ENCODE measurements at regions not wholly inside any gene's neighbourhood (a gene's known extent, or its start where the extent isn't known, plus 50 kb on each side); places are given as distances from the start of the nearest gene placed in this dataset.

- Histone ChIP-seq H3K27me3 (ENCODE audit: insufficient read depth) (no peaks in the 10 kb centered on the region), H3K4me3 (no peak overlapping the region), H3F3A (replicated peaks; ENCODE audit: low read depth) (no peaks in the 10 kb centered on the region), H3K4me1 (ENCODE audit: insufficient read depth) (peaks cover 18% of the 10 kb centered on the region), H4K20me1 (replicated peaks; ENCODE audit: insufficient read depth) (no peaks in the 10 kb centered on the region), H3K36me3 (ENCODE audit: insufficient read depth) (no peaks in the 10 kb centered on the region), H3K79me2 (replicated peaks; ENCODE audit: insufficient read depth) (no peaks in the 10 kb centered on the region), H3K9me2 (ENCODE audit: insufficient read depth) (no peaks in the 10 kb centered on the region), H3K4me2 (no peak overlapping the region), H2AFZ (no peak overlapping the region), H3K27ac (ENCODE audit: low read depth) (no peak overlapping the region)
- H3K27ac Mint-ChIP-seq = no peak overlapping the region
- H3K4me1 Mint-ChIP-seq = peaks cover 46% of the 10 kb centered on the region
- DNase-seq (ENCODE audit: low spot score) (no peak), ATAC-seq (peak; percentile 13; the same call in 2 of the 3 replicates)
- H3K9me3 Mint-ChIP-seq = no peaks in the 10 kb centered on the region
- no peaks in the 10 kb centered on the region for H3K36me3 Mint-ChIP-seq (ENCODE audit: low read depth)
- no peak for TF ChIP-seq ETS1 (IDR thresholded peaks at IDR 0.05)
- TF ChIP-seq STAT1 (IDR thresholded peaks at IDR 0.05; ENCODE audit: unreplicated experiment) = no peak
- TF ChIP-seq JUNB (IDR thresholded peaks at IDR 0.05; ENCODE audit: unreplicated experiment) = no peak
- TF ChIP-seq POLR2AphosphoS5 (IDR thresholded peaks at IDR 0.05; ENCODE audit: low read depth) = no peak
- TF ChIP-seq ZNF331 (CRISPR knock-in tag; IDR thresholded peaks at IDR 0.05; ENCODE audit: low read depth) = no peak
- no peak for TF ChIP-seq REST (IDR thresholded peaks at IDR 0.05; ENCODE audit: unreplicated experiment)
- TF ChIP-seq CREB1 (CRISPR knock-in tag; IDR thresholded peaks at IDR 0.05; ENCODE audit: low read depth) = no peak
- TF ChIP-seq NANOG (IDR thresholded peaks at IDR 0.05; ENCODE audit: borderline replicate concordance) = no peak
- TF ChIP-seq EZH2 (IDR thresholded peaks at IDR 0.05; ENCODE audit: low read depth, unreplicated experiment) = no peak
- no peak for TF ChIP-seq ZNF462 (CRISPR knock-in tag; IDR thresholded peaks at IDR 0.05)
- TF ChIP-seq ZNF114 (CRISPR knock-in tag; IDR thresholded peaks at IDR 0.05) = no peak
- H3K4me3 Mint-ChIP-seq = no peak overlapping the region
- H3K27me3 Mint-ChIP-seq (ENCODE audit: insufficient read depth, low read depth, poor library complexity) = peaks cover 3% of the 10 kb centered on the region
Observed at GRCh38 chr17:36683387-36683786, 82.0 kb downstream of the MRM1 start.

Data from GM23338 (cell line).